ENCODE measurements at regions not wholly inside any gene's neighbourhood (a gene's known extent, or its start where the extent isn't known, plus 50 kb on each side); places are given as distances from the start of the nearest gene placed in this dataset.
A peak's percentile ranks its signal among the peaks of the same experiment; 100 is the strongest.

DNA sequence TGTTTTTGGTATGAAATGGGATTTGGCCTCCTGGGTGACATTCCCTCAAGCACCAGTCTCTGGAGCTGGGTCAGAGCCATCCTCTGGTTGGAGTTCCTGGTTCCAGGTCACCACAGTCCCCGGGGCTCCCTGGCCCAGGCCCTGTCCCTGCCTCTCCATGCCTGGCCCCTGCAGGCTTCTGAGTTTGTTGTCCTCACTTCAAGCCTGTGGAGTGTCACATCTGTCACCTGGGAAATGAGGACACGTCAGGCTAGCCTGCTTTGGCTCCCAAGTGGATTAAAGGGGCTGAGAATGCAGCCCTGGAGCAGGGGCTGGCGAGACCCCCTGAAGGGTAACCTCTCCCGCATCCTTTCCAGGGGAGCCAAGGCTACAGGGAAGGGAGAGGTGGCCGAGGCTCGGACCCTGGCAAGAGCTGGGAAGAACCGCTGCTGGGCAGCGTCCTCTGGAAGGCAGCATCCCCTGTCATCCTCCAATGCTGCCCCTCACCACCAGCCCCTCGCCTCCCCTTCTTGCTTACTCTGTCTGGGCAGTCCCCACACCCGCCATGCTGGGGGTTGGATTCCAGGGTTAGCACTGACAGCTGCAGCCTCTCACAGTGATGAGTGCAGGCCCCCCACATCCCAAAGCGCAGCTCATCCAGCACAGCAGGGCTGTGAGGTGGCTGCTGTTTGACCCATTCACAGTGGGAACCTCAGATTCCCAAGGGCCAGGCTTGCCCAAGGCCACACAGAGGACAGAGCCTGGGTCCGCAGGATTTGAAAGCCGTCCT is 75.5 kb upstream of the IQSEC1 start:
- Mint-ChIP-seq H3K9me3 (no peaks in the 10 kb centered on the region), H3K4me3 (peak overlapping the region; percentile 32), H3K4me1 (peaks cover 6% of the 10 kb centered on the region), H3K27ac (ENCODE audit: low read depth) (no peak overlapping the region), H3K36me3 (ENCODE audit: insufficient read depth) (no peaks in the 10 kb centered on the region), H3K27me3 (peaks cover 6% of the 10 kb centered on the region)
- ATAC-seq (replicated peaks; ENCODE audit: extremely low read depth, poor library complexity, severe bottlenecking), result no peak
- DNase-seq (ENCODE audit: low spot score in 2 of 2), result no peak

DNA sequence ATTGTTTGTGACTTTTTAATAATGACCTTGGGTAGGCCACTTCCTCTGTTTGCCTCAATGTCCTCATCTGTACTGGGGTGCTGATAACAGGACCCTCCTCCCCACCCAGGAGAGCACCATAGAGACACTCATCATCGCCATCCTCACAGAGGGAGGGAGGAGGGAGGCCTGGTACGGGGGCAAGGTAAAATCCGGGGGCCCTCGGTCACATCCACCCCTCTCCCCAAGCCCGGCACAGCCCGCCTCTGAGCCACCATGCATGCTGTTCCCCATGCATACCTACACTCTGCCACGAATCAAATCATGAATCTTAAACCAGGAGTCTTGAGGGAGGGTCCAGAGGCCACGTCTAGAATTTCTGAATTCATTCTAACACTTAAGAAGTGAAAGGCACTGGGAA is 74.9 kb upstream of the IQSEC1 start:
- ATAC-seq (replicated peaks; ENCODE audit: extremely low read depth, poor library complexity, severe bottlenecking), result no peak
- Mint-ChIP-seq H3K27ac (ENCODE audit: low read depth) (no peak overlapping the region), H3K4me1 (peaks cover 6% of the 10 kb centered on the region), H3K4me3 (no peak overlapping the region), H3K27me3 (peaks cover 5% of the 10 kb centered on the region), H3K9me3 (no peaks in the 10 kb centered on the region), H3K36me3 (ENCODE audit: insufficient read depth) (no peaks in the 10 kb centered on the region)
- DNase-seq (ENCODE audit: low spot score in 2 of 2), result no peak

DNA sequence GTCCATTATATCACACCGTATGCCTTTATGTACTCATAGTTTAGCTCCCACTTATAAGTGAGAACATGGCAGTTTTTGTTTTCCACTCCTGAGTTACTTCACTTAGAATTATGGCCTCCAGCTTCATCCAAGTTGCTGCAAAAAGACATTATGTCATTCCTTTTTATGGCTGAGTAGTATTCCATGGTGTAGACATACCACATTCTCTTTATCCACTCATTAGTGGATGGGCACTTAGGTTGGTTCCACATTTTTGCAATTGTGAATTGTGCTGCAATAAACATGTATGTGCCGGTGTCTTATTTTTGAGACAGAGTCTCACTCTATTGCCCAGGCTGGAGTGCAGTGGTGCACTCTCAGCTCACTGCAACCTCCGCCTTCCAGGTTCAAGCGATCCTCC is 74.1 kb upstream of the IQSEC1 start:
- no peak overlapping the region for H3K27ac Mint-ChIP-seq (ENCODE audit: low read depth)
- no peak overlapping the region for H3K4me3 Mint-ChIP-seq
- ATAC-seq (replicated peaks; ENCODE audit: extremely low read depth, poor library complexity, severe bottlenecking), result no peak
- H3K36me3 Mint-ChIP-seq (ENCODE audit: insufficient read depth), result no peaks in the 10 kb centered on the region
- no peaks in the 10 kb centered on the region for H3K9me3 Mint-ChIP-seq
- H3K27me3 Mint-ChIP-seq, result peaks cover 12% of the 10 kb centered on the region
- DNase-seq (ENCODE audit: low spot score in 2 of 2), result no peak
- H3K4me1 Mint-ChIP-seq, result peaks cover 6% of the 10 kb centered on the region

DNA sequence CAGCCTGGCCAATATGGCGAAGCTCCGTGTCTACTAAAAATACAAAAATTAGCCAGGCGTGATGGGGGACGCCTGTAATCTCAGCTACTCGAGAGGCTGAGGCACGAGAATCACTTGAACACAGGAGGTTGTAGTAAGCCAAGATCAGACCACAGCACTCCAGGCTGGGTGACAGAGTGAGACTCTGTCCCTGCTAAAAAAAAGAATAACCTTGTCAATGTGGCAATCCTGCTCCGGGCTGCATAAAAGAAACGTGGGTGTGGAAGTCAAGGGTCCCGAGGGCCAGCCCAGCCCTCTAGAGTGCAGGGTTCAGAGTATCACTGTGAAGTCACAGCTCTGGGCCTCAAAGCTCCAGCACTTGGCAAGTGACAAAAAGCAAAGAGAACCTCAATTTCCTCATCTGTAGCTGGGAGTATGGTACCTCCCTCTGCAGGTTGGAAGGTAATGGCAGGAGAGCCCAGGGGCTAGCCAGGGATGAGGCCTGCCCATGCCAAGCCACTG is 73.5 kb upstream of the IQSEC1 start:
- Mint-ChIP-seq H3K9me3 (no peaks in the 10 kb centered on the region), H3K4me1 (peaks cover 6% of the 10 kb centered on the region), H3K27ac (ENCODE audit: low read depth) (no peak overlapping the region), H3K27me3 (peaks cover 19% of the 10 kb centered on the region), H3K36me3 (ENCODE audit: insufficient read depth) (no peaks in the 10 kb centered on the region), H3K4me3 (no peak overlapping the region)
- DNase-seq (ENCODE audit: low spot score in 2 of 2) (no peak), ATAC-seq (replicated peaks; ENCODE audit: extremely low read depth, poor library complexity, severe bottlenecking) (no peak)

DNA sequence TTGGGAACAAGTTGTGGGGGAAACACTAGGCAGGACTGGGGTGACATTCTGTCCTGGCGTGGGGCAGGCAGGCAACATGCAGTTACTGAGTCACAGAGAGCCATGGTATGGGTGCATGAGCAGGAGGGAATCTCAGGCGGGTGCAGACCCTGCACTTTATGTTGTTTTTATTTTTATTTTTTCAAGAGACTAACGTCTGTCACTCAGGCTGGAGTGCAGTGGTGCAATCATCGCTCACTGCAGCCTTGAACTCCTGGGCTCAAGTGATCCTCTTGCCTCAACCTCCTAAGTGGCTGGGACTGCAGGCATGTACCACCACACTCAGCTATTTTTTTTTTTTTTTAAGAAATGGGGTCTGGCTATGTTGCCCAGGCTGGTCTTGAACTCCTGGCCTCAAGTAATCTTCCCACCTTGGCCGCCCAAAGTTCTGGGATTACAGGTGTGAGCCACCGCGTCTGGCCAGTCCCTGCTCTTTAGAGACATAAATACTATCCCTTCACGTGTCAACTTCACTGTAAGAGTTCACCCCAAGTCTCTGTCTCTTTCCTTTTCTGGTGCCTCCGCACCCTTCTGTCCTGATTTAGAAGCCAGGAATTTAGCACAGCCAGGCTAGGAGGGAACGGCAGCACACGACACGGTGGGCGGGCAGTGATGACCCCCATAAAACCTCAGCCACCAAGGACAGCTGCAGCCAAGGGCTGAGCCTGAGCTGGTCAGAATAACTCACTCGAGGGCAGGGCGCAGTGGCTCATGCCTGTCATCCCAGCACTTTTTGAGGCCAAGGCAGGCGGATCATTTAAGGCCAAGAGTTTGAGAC is 72.8 kb upstream of the IQSEC1 start:
- Mint-ChIP-seq H3K9me3 (no peaks in the 10 kb centered on the region), H3K4me1 (peaks cover 6% of the 10 kb centered on the region), H3K4me3 (no peak overlapping the region), H3K27me3 (peaks cover 26% of the 10 kb centered on the region), H3K36me3 (ENCODE audit: insufficient read depth) (no peaks in the 10 kb centered on the region), H3K27ac (ENCODE audit: low read depth) (no peak overlapping the region)
- ATAC-seq (replicated peaks; ENCODE audit: extremely low read depth, poor library complexity, severe bottlenecking) (no peak), DNase-seq (ENCODE audit: low spot score in 2 of 2) (no peak)

DNA sequence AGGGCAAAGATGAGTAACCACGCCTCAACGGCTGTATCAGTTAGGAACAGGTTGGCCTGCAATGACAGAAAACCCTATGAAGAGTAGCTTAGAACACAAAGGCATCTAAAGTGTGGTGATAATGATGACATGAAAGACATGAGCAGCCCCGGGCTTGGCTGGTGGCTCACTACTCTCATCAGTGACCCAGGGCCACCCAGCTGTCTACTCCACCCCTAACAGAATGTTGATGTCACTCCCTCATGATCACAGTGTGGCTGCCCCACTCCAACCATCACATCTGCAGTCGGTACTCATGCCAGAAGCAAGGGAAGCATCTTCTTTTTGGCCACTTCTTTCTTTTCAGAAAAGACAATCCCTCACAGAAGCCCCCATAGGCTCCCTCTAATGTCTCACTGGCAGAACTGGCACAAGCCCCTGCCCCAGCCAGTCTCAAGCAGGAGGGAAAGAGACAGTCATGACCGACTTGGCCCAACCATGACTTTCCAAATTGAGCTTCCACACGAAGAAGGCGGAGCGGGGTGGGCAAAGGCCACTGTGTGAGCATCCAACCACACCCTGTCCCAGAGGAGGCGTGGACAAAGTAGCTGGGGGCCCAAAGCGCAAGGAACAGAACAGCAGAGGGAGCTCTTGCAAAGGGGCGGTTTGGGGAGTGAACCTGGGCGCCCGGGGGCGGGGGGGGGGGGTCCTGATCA is 72.0 kb upstream of the IQSEC1 start:
- Mint-ChIP-seq H3K9me3 (no peaks in the 10 kb centered on the region), H3K4me1 (peaks cover 6% of the 10 kb centered on the region), H3K27ac (ENCODE audit: low read depth) (no peak overlapping the region), H3K36me3 (ENCODE audit: insufficient read depth) (no peaks in the 10 kb centered on the region), H3K27me3 (peaks cover 33% of the 10 kb centered on the region), H3K4me3 (no peak overlapping the region)
- ATAC-seq (replicated peaks; ENCODE audit: extremely low read depth, poor library complexity, severe bottlenecking) (no peak), DNase-seq (ENCODE audit: low spot score in 2 of 2) (no peak)

DNA sequence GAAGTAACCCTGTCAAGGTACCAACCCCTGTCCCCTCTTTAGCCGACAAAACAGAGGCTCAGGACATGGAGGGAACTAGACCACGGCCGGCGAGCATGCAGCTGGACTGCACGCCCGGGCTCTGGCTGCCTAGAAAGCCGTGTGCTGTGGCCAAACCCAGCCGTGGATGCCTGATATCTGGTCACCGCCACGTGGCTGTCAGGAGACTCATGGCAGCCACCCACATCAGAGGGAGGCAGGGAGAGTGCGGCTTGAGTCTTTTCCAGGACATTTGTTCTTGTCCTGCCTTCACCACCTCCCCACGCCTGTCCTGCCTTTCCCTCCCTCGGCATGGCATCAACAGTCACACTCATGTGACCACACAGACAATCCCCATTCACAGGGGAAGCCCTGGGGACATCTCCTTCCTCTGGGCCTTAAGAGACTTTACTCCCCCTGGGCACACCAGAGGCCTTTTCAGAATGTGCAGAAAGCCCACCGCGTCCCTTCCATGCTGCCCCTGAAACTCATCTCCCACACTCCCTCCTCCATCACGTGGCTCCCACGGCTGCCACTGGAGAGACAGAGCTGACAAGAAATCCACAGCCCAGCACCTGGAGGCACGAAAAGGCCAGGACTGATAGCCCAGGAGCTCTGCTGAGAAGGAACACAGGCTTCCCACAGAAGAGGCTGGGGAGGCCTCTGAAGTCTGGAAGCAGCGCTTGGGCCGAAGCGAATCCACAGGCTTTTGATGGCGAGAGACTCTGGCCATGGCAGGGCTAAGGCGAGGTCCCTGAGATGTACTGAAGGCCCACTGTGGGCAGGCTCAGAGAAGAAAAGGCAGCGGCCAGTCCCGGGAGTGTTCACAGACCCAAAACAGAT is 71.2 kb upstream of the IQSEC1 start:
- Mint-ChIP-seq H3K4me3 (no peak overlapping the region), H3K36me3 (ENCODE audit: insufficient read depth) (no peaks in the 10 kb centered on the region), H3K27ac (ENCODE audit: low read depth) (no peak overlapping the region), H3K4me1 (peaks cover under 1% of the 10 kb centered on the region), H3K9me3 (no peaks in the 10 kb centered on the region), H3K27me3 (peaks cover 42% of the 10 kb centered on the region)
- ATAC-seq (replicated peaks; ENCODE audit: extremely low read depth, poor library complexity, severe bottlenecking) (no peak), DNase-seq (ENCODE audit: low spot score in 2 of 2) (no peak)

DNA sequence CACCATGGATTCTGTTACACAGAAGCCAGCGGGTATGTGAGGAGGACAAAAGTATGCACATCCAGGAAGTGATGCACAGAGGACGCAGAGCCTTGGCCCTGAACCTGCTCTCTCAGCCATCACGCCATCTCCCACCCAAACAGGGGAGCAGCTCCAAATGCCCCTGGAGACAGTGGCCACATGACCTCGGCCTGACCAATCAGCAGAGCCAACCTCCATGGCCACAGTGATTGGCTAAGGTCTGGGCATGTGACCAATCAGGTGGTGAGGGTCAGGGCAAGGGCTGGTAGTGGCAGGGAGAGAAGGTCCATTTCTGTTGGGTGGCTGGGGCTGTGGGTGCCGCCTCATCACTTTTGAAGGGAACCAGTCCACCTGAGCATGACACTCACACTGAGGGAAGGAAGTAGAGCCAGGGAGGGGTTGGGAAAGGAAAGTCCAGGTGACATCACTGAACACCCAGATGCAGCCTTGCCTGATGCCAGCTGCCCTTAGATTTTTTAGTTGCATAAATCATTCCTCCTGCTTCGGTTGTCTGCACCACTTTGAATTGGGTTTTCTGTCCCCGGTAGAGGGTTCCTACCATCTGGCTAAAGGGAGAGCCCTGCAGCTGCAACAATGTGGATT is 70.3 kb upstream of the IQSEC1 start:
- Mint-ChIP-seq H3K9me3 (no peaks in the 10 kb centered on the region), H3K4me3 (no peak overlapping the region), H3K27ac (ENCODE audit: low read depth) (no peak overlapping the region), H3K4me1 (no peaks in the 10 kb centered on the region), H3K27me3 (peaks cover 51% of the 10 kb centered on the region), H3K36me3 (ENCODE audit: insufficient read depth) (no peaks in the 10 kb centered on the region)
- no peak for DNase-seq (ENCODE audit: low spot score in 2 of 2)
- ATAC-seq (replicated peaks; ENCODE audit: extremely low read depth, poor library complexity, severe bottlenecking), result no peak

DNA sequence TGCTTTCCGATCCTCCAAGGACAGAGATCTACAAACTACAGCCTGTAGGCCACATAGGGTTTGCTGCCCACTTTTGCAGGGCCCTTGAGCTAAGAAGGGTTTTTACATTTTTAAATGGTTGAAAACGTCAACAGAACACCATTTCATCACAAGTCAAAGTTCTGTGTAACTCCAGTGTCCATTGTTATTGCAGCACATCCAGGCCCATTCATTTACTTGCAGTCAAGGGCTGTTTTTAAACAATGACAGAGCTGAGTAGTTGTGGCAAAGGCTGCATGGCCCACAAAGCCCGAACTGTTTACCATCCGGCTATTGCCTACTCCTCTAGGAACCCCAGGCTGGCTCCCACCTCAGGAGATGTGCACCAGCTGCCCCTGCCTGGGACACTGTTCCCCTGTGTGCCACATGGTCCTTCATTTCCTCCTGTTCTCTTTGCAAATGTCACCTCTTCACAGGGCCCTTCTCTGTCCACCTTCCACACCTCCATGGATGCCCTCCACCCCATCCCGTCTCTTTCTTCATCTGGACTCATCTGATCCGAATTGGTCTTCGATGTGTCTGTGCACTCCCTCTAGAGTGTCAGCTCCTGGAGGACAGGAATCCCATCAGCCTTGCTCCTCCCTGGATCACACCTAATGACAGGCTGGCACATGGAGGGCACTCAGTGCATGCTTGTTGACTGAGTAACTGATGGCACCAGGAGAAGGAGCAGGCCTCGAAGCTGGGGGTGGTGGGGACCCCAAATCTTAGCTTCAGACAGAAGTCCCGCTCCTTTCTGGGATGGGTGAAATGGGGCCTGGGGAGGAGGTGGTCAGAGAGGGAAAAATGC is 69.5 kb upstream of the IQSEC1 start:
- no peak for ATAC-seq (replicated peaks; ENCODE audit: extremely low read depth, poor library complexity, severe bottlenecking)
- Mint-ChIP-seq H3K9me3 (no peaks in the 10 kb centered on the region), H3K27ac (ENCODE audit: low read depth) (no peak overlapping the region), H3K36me3 (ENCODE audit: insufficient read depth) (no peaks in the 10 kb centered on the region), H3K27me3 (peaks cover 57% of the 10 kb centered on the region), H3K4me3 (no peak overlapping the region), H3K4me1 (no peaks in the 10 kb centered on the region)
- no peak for DNase-seq (ENCODE audit: low spot score in 2 of 2)

DNA sequence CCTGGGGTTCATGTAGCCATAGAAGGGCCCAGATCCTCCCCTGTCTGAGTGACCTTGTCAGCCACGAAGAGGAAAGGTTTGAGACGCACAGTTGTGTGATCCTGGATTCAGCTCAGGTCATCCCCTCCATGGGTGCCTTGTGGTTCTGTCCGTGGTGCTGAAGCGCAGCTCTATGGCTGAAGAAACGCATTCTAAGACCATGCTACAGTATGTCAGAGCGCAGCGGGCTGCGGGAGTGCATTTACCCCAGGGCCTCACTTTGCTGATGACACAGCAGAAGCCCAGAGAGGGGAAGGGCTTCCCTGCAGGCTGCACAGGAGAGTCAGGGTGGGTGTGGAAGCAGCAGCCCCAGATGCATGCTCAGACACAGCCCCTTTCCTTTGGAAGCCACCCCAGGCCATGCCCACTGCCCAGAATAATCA is 68.8 kb upstream of the IQSEC1 start:
- no peaks in the 10 kb centered on the region for H3K4me1 Mint-ChIP-seq
- no peak for ATAC-seq (replicated peaks; ENCODE audit: extremely low read depth, poor library complexity, severe bottlenecking)
- no peak overlapping the region for H3K4me3 Mint-ChIP-seq
- no peaks in the 10 kb centered on the region for H3K9me3 Mint-ChIP-seq
- no peak overlapping the region for H3K27ac Mint-ChIP-seq (ENCODE audit: low read depth)
- DNase-seq (ENCODE audit: low spot score in 2 of 2), result no peak
- H3K27me3 Mint-ChIP-seq, result peaks cover 65% of the 10 kb centered on the region
- no peaks in the 10 kb centered on the region for H3K36me3 Mint-ChIP-seq (ENCODE audit: insufficient read depth)

DNA sequence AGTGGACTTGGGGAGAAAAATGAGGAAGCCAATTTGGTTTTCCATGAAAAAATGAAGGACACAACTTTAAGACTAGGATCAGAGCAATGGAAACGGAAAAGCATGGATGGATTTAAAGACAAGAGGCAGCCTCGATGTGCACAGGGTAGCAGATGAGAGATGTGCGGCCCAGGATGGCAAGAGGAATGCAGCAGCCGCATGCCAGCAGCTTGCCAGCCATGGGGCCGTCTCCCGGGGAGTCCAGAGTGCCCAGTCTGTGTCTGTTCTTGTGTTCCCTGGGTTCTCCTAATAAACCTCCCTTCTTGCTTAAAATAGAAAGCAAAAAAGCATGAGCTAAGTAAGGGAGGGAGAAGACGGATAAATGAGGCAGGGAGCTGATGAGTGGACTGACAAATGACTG is 68.0 kb upstream of the IQSEC1 start:
- Mint-ChIP-seq H3K9me3 (no peaks in the 10 kb centered on the region), H3K27ac (ENCODE audit: low read depth) (no peak overlapping the region), H3K36me3 (ENCODE audit: insufficient read depth) (no peaks in the 10 kb centered on the region), H3K4me3 (no peak overlapping the region), H3K4me1 (no peaks in the 10 kb centered on the region), H3K27me3 (peaks cover 73% of the 10 kb centered on the region)
- ATAC-seq (replicated peaks; ENCODE audit: extremely low read depth, poor library complexity, severe bottlenecking) (no peak), DNase-seq (ENCODE audit: low spot score in 2 of 2) (no peak)

Measured in central memory CD8-positive, alpha-beta T cell (primary cell).